ENCODE measurements at regions not wholly inside any gene's neighbourhood (a gene's known extent, or its start where the extent isn't known, plus 50 kb on each side); places are given as distances from the start of the nearest gene placed in this dataset.
A peak's percentile ranks its signal among the peaks of the same experiment; 100 is the strongest.

GRCh38 chr18:21928925-21929324 lies 188.3 kb downstream of the MIB1 start:
- H3K9me3 Mint-ChIP-seq: no peaks in the 10 kb centered on the region
- DNase-seq: no peak
- peaks cover 2% of the 10 kb centered on the region for H3K27me3 Mint-ChIP-seq
- H3K36me3 Mint-ChIP-seq: no peaks in the 10 kb centered on the region
- no peak overlapping the region for H3K27ac Mint-ChIP-seq
- intact Hi-C loops (cut with micrococcal nuclease): no loop called here
- ChIA-PET POLR2A (no interaction called here), CTCF (no interaction called here)
- no peaks in the 10 kb centered on the region for H3K4me1 Mint-ChIP-seq (ENCODE audit: low read depth)
- H3K4me3 Mint-ChIP-seq: no peak overlapping the region

GRCh38 chr18:21930177-21930576 lies 189.6 kb downstream of the MIB1 start:
- intact Hi-C loops (cut with micrococcal nuclease): no loop called here
- Mint-ChIP-seq H3K4me1 (ENCODE audit: low read depth) (no peaks in the 10 kb centered on the region), H3K9me3 (no peaks in the 10 kb centered on the region), H3K36me3 (no peaks in the 10 kb centered on the region), H3K4me3 (no peak overlapping the region), H3K27ac (no peak overlapping the region), H3K27me3 (peaks cover 2% of the 10 kb centered on the region)
- POLR2A ChIA-PET: no interaction called here
- CTCF ChIA-PET: interaction anchor here (2.8 kb wide), 1 partner anchor 25 kb away, joined by 9 read pairs; no protein-coding TSS in a partner anchor
- no peak for DNase-seq

GRCh38 chr18:21933931-21934765 lies 193.6 kb downstream of the MIB1 start:
- no peaks in the 10 kb centered on the region for H3K36me3 Mint-ChIP-seq
- no peaks in the 10 kb centered on the region for H3K4me1 Mint-ChIP-seq (ENCODE audit: low read depth)
- no peak for DNase-seq
- no peaks in the 10 kb centered on the region for H3K9me3 Mint-ChIP-seq
- no peak overlapping the region for H3K27ac Mint-ChIP-seq
- no peaks in the 10 kb centered on the region for H3K27me3 Mint-ChIP-seq
- CTCF ChIA-PET: interaction anchor here (1.2 kb wide), 1 partner anchor 22 kb away, joined by 4 read pairs; no protein-coding TSS in a partner anchor
- intact Hi-C loops (cut with micrococcal nuclease): no loop called here
- no peak overlapping the region for H3K4me3 Mint-ChIP-seq
- POLR2A ChIA-PET: no interaction called here

- Mint-ChIP-seq H3K4me3 (no peak overlapping the region), H3K27me3 (no peaks in the 10 kb centered on the region), H3K9me3 (no peaks in the 10 kb centered on the region), H3K27ac (no peak overlapping the region), H3K4me1 (ENCODE audit: low read depth) (no peaks in the 10 kb centered on the region), H3K36me3 (no peaks in the 10 kb centered on the region)
- CTCF ChIA-PET: no interaction called here
- DNase-seq: no peak
- POLR2A ChIA-PET: no interaction called here
- intact Hi-C loops (cut with micrococcal nuclease): no loop called here
Measured at GRCh38 chr18:21934766-21935015, 194.1 kb downstream of the MIB1 start.

GRCh38 chr18:21943456-21943855 lies 202.9 kb downstream of the MIB1 start:
- DNase-seq: no peak
- no peak overlapping the region for H3K27ac Mint-ChIP-seq
- intact Hi-C loops (cut with micrococcal nuclease): no loop called here
- H3K27me3 Mint-ChIP-seq: peaks cover 3% of the 10 kb centered on the region
- H3K9me3 Mint-ChIP-seq: no peaks in the 10 kb centered on the region
- no peak overlapping the region for H3K4me3 Mint-ChIP-seq
- POLR2A ChIA-PET: no interaction called here
- CTCF ChIA-PET: no interaction called here
- no peaks in the 10 kb centered on the region for H3K36me3 Mint-ChIP-seq
- H3K4me1 Mint-ChIP-seq (ENCODE audit: low read depth): no peaks in the 10 kb centered on the region

GRCh38 chr18:21949326-21950015 lies 208.9 kb downstream of the MIB1 start:
- POLR2A ChIA-PET: no interaction called here
- Mint-ChIP-seq H3K27me3 (peaks cover 10% of the 10 kb centered on the region), H3K27ac (no peak overlapping the region), H3K36me3 (no peaks in the 10 kb centered on the region), H3K9me3 (no peaks in the 10 kb centered on the region), H3K4me3 (no peak overlapping the region), H3K4me1 (ENCODE audit: low read depth) (no peaks in the 10 kb centered on the region)
- CTCF ChIA-PET: no interaction called here
- intact Hi-C loops (cut with micrococcal nuclease): no loop called here
- no peak for DNase-seq

GRCh38 chr18:21955757-21956652 lies 213.4 kb upstream of the GATA6 start:
- Mint-ChIP-seq H3K27me3 (peaks cover 23% of the 10 kb centered on the region), H3K9me3 (no peaks in the 10 kb centered on the region), H3K36me3 (no peaks in the 10 kb centered on the region), H3K27ac (no peak overlapping the region), H3K4me3 (no peak overlapping the region), H3K4me1 (ENCODE audit: low read depth) (no peaks in the 10 kb centered on the region)
- DNase-seq: peak; percentile 82
- intact Hi-C loops (cut with micrococcal nuclease): loop anchor here (1.0 to 2.0 kb wide), 3 partner anchors 59 to 761 kb away; no protein-coding TSS in a partner anchor
- ChIA-PET CTCF (interaction anchor here (0.7 to 2.1 kb wide), 12 partner anchors 10 to 764 kb away, joined by 3 to 20 read pairs (median 4); no protein-coding TSS in a partner anchor), POLR2A (no interaction called here)

- CTCF ChIA-PET: interaction anchor here (0.9 to 1.4 kb wide), 4 partner anchors 19 to 764 kb away, joined by 3 to 5 read pairs (median 4); no protein-coding TSS in a partner anchor
- POLR2A ChIA-PET: no interaction called here
- Mint-ChIP-seq H3K36me3 (no peaks in the 10 kb centered on the region), H3K4me1 (ENCODE audit: low read depth) (no peaks in the 10 kb centered on the region), H3K27ac (no peak overlapping the region), H3K9me3 (no peaks in the 10 kb centered on the region), H3K27me3 (peaks cover 19% of the 10 kb centered on the region), H3K4me3 (no peak overlapping the region)
- DNase-seq: no peak
- intact Hi-C loops (cut with micrococcal nuclease): no loop called here
Measured at GRCh38 chr18:21958263-21958662, 211.1 kb upstream of the GATA6 start.

- Mint-ChIP-seq H3K9me3 (no peaks in the 10 kb centered on the region), H3K27me3 (peaks cover 19% of the 10 kb centered on the region), H3K4me1 (ENCODE audit: low read depth) (no peaks in the 10 kb centered on the region), H3K27ac (no peak overlapping the region), H3K36me3 (no peaks in the 10 kb centered on the region), H3K4me3 (no peak overlapping the region)
- POLR2A ChIA-PET: no interaction called here
- CTCF ChIA-PET: interaction anchor here (0.6 to 1.4 kb wide), 5 partner anchors 31 to 767 kb away, joined by 3 to 5 read pairs (median 4); no protein-coding TSS in a partner anchor
- DNase-seq: no peak
- intact Hi-C loops (cut with micrococcal nuclease): no loop called here
Measured at GRCh38 chr18:21958707-21959450, 210.5 kb upstream of the GATA6 start.

GRCh38 chr18:21960189-21960588 lies 209.2 kb upstream of the GATA6 start:
- Mint-ChIP-seq H3K9me3 (no peaks in the 10 kb centered on the region), H3K4me1 (ENCODE audit: low read depth) (no peaks in the 10 kb centered on the region), H3K27me3 (peaks cover 13% of the 10 kb centered on the region), H3K27ac (no peak overlapping the region), H3K4me3 (no peak overlapping the region), H3K36me3 (no peaks in the 10 kb centered on the region)
- intact Hi-C loops (cut with micrococcal nuclease): no loop called here
- ChIA-PET CTCF (interaction anchor here (1.2 to 1.5 kb wide), 4 partner anchors 62 to 769 kb away, joined by 4 to 6 read pairs (median 5); no protein-coding TSS in a partner anchor), POLR2A (no interaction called here)
- no peak for DNase-seq

GRCh38 chr18:21963336-21963735 lies 206.1 kb upstream of the GATA6 start:
- DNase-seq: no peak
- Mint-ChIP-seq H3K27ac (no peak overlapping the region), H3K4me1 (ENCODE audit: low read depth) (no peaks in the 10 kb centered on the region), H3K9me3 (no peaks in the 10 kb centered on the region), H3K4me3 (no peak overlapping the region), H3K27me3 (peaks cover 5% of the 10 kb centered on the region), H3K36me3 (no peaks in the 10 kb centered on the region)
- CTCF ChIA-PET: no interaction called here
- POLR2A ChIA-PET: no interaction called here
- intact Hi-C loops (cut with micrococcal nuclease): no loop called here

Measured in activated CD4-positive, alpha-beta memory T cell treated with anti-CD3 and anti-CD28 coated beads for 36 hours (primary cell).